CD14-positive monocyte (primary cell): ENCODE measurements at regions not wholly inside any gene's neighbourhood (a gene's known extent, or its start where the extent isn't known, plus 50 kb on each side); places are given as distances from the start of the nearest gene placed in this dataset.

Source experiments
- DNase-seq, 3 donors: peaks; one replicate each; pipeline ENCODE4 v3.0.0-alpha.2; 2011 to 2022
- H2AFZ ChIP-seq: 2 replicates; pipeline ENCODE4 v1.6.0; 2012; ENCODE audit warnings: mild to moderate bottlenecking, low read depth, low read length, inconsistent platforms; ENCODE audit not compliant: insufficient read depth, poor library complexity, severe bottlenecking
- H3K27ac ChIP-seq, 2 donors: 1 replicate in 1 of 2; 2 replicates in 1 of 2; pipeline ENCODE4 v1.5.1; 2012 to 2013; ENCODE audit warnings: low read length in 2 of 2, control low read depth in 1 of 2, inconsistent platforms in 1 of 2, low read depth in 1 of 2, mild to moderate bottlenecking in 1 of 2
- H3K27me3 ChIP-seq, 2 donors: one replicate each; pipeline versions ENCODE4 v1.6.0 to v1.6.1; 2011 to 2013; ENCODE audit warnings: low read length in 2 of 2; ENCODE audit not compliant: control insufficient read depth in 2 of 2, insufficient read depth in 2 of 2
- H3K36me3 ChIP-seq, 2 donors: replicated peaks in 1 of 2; 1 replicate in 1 of 2; 2 replicates in 1 of 2; pipeline versions ENCODE4 v1.5.1 to v1.6.1; 2012 to 2013; ENCODE audit warnings: low read length in 2 of 2, control low read depth in 1 of 2, inconsistent platforms in 1 of 2, mild to moderate bottlenecking in 1 of 2; ENCODE audit not compliant: insufficient read depth in 2 of 2, control insufficient read depth in 1 of 2
- H3K4me1 ChIP-seq, 2 donors: 1 replicate in 1 of 2; 2 replicates in 1 of 2; pipeline versions ENCODE4 v1.5.1 to v1.6.1; 2012 to 2013; ENCODE audit warnings: low read length in 2 of 2, control low read depth in 1 of 2, inconsistent platforms in 1 of 2, mild to moderate bottlenecking in 1 of 2, moderate library complexity in 1 of 2; ENCODE audit not compliant: insufficient read depth in 2 of 2, control insufficient read depth in 1 of 2
- H3K4me2 ChIP-seq: replicated peaks from 2 replicates; pipeline ENCODE3; 2012; ENCODE audit warnings: low read length, moderate library complexity, mild to moderate bottlenecking; ENCODE audit not compliant: poor library complexity, severe bottlenecking; ENCODE audit errors: extremely low read depth
- H3K4me3 ChIP-seq, 3 experiments: fragments of 200-600 bp in 1 of 3; sonication (generic) in 1 of 3; replicated peaks in 1 of 3; 1 replicate in 2 of 3; 2 replicates in 1 of 3; pipeline ENCODE4 v1.5.1; 2011 to 2013; ENCODE audit warnings: low read length in 3 of 3, mild to moderate bottlenecking in 3 of 3, control low read depth in 2 of 3, low read depth in 2 of 3, inconsistent platforms in 1 of 3, moderate library complexity in 1 of 3
- H3K79me2 ChIP-seq: 2 replicates; pipeline ENCODE4 v1.6.0; 2012; ENCODE audit warnings: mild to moderate bottlenecking, control low read depth, inconsistent platforms, low read length, moderate library complexity; ENCODE audit not compliant: insufficient read depth
- H3K9ac ChIP-seq: 2 replicates; pipeline ENCODE4 v1.6.0; 2017; ENCODE audit warnings: low read length, mild to moderate bottlenecking; ENCODE audit not compliant: insufficient read depth, poor library complexity, severe bottlenecking
- H3K9me3 ChIP-seq, 2 donors: replicated peaks in 1 of 2; 1 replicate in 1 of 2; 2 replicates in 1 of 2; pipeline versions ENCODE4 v1.5.1 to v1.6.1; 2012 to 2013; ENCODE audit warnings: low read length in 2 of 2, control low read depth in 1 of 2; ENCODE audit not compliant: control insufficient read depth in 1 of 2, insufficient read depth in 1 of 2
- H4K20me1 ChIP-seq: 2 replicates; pipeline ENCODE4 v1.6.0; 2012; ENCODE audit warnings: mild to moderate bottlenecking, low read length, control low read depth, moderate library complexity; ENCODE audit not compliant: insufficient read depth
- H3K27ac Mint-ChIP-seq, 7 donors: one replicate each; pipeline ENCODE4 v1.8.0; 2020; ENCODE audit warnings: mild to moderate bottlenecking in 7 of 7, mixed read lengths in 7 of 7, moderate library complexity in 6 of 7, inconsistent platforms in 2 of 7
- H3K27me3 Mint-ChIP-seq, 3 donors: one replicate each; pipeline ENCODE4 v1.8.0; 2021 to 2022; ENCODE audit warnings: low read depth in 3 of 3, mild to moderate bottlenecking in 3 of 3, mixed read lengths in 3 of 3, moderate library complexity in 3 of 3, inconsistent platforms in 1 of 3
- H3K36me3 Mint-ChIP-seq, 2 donors: one replicate each; pipeline ENCODE4 v1.8.0; 2020; ENCODE audit warnings: mixed read lengths in 2 of 2, inconsistent platforms in 1 of 2, mild to moderate bottlenecking in 1 of 2
- H3K4me1 Mint-ChIP-seq: one replicate; pipeline ENCODE4 v1.8.0; 2020; ENCODE audit warnings: mild to moderate bottlenecking, mixed read lengths
- H3K4me3 Mint-ChIP-seq, 2 donors: one replicate each; pipeline ENCODE4 v1.8.0; 2020; ENCODE audit warnings: mild to moderate bottlenecking in 2 of 2, mixed read lengths in 2 of 2, moderate library complexity in 1 of 2
- H3K9me3 Mint-ChIP-seq, 7 donors: one replicate each; pipeline ENCODE4 v1.8.0; 2020 to 2022; ENCODE audit warnings: mixed read lengths in 7 of 7, mild to moderate bottlenecking in 6 of 7, moderate library complexity in 6 of 7, inconsistent platforms in 2 of 7
- WGBS: methylation state at CpG from one replicate; pipeline ENCODE4 v1.1.5; 2013; ENCODE audit warnings: missing lambda C conversion rate; ENCODE audit not compliant: insufficient coverage; 5-methylcytosine and 5-hydroxymethylcytosine counted together
- intact Hi-C, 2 donors: fragments of 100-400 bp; cut with micrococcal nuclease; formaldehyde crosslinking; loops; one replicate each; pipeline versions ENCODE4 v1.15.0 to v1.15.1; 2023
- TF ChIP-seq, protein P1 (sequence below): fragments of 200-600 bp; IDR thresholded peaks from one replicate; pipeline ENCODE4 v1.8.0; 2022; ENCODE audit warnings: antibody characterized with exemption, mild to moderate bottlenecking

DNA sequence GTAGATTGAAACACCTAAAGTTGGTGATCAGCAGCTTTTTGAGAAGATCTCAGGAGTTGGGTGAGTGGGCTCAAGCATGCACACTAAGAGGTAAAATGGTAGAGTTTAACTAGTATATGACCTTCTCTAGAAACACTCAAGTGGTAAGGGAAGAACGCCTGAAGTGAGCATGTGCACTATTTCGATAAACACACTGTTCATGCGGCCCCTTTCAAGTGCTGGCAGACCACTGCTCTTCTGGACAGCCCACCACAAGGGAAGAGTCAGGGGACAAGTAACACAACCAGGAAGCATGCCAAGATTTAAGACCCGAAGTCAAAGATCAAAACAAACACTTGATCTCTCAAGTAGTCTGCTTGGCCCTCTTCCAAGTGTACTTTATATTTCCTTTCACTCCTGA lies 519.5 kb upstream of the ZWINT start:
- H3K4me3 ChIP-seq, result no peak overlapping the region
- Mint-ChIP-seq H3K4me3 (no peak overlapping the region), H3K27ac (no peak overlapping the region), H3K27me3 (no peaks in the 10 kb centered on the region), H3K4me1 (no peaks in the 10 kb centered on the region), H3K36me3 (no peaks in the 10 kb centered on the region), H3K9me3 (peaks cover 0 to 3% (median 0%) of the 10 kb centered on the region in 7 donors)
- H3K9me3 ChIP-seq, result peaks cover 0 to 3% of the 10 kb centered on the region in 2 donors
- no peaks in the 10 kb centered on the region for H4K20me1 ChIP-seq
- intact Hi-C loops, result no loop called here
- H3K79me2 ChIP-seq, result no peaks in the 10 kb centered on the region
- no peaks in the 10 kb centered on the region for H3K4me1 ChIP-seq
- no peak overlapping the region for H3K4me2 ChIP-seq
- TF ChIP-seq, protein P1, sequence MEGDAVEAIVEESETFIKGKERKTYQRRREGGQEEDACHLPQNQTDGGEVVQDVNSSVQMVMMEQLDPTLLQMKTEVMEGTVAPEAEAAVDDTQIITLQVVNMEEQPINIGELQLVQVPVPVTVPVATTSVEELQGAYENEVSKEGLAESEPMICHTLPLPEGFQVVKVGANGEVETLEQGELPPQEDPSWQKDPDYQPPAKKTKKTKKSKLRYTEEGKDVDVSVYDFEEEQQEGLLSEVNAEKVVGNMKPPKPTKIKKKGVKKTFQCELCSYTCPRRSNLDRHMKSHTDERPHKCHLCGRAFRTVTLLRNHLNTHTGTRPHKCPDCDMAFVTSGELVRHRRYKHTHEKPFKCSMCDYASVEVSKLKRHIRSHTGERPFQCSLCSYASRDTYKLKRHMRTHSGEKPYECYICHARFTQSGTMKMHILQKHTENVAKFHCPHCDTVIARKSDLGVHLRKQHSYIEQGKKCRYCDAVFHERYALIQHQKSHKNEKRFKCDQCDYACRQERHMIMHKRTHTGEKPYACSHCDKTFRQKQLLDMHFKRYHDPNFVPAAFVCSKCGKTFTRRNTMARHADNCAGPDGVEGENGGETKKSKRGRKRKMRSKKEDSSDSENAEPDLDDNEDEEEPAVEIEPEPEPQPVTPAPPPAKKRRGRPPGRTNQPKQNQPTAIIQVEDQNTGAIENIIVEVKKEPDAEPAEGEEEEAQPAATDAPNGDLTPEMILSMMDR, result no peak
- no peak overlapping the region for H3K27ac ChIP-seq
- H3K36me3 ChIP-seq, result no peaks in the 10 kb centered on the region
- DNase-seq, result no peak
- H3K27me3 ChIP-seq, result no peaks in the 10 kb centered on the region
- WGBS, result 71% methylated on average over 4 of the region's 4 CpGs
- H2AFZ ChIP-seq, result no peak overlapping the region
- no peak overlapping the region for H3K9ac ChIP-seq

DNA sequence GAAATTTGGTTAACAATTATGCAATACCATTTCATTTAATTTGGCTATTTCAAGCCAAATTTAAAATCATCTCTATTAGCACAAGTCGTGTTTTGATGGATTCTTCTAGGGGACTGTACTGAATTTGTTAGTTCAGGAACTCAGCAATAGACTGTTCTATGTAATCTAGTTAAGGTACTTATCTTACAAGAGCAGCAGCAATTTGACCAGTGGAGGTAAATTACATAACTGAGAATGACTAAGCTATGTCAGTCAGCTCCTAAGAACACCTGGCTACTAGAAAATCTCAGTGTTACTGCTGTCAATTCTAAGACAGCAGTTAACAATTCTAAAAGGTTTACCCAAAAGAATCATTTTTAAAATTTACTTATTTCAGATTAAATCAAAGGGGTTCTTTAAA lies 513.9 kb upstream of the ZWINT start:
- peaks cover 0 to 3% of the 10 kb centered on the region in 2 donors for H3K9me3 ChIP-seq
- no CpG with 5 or more reads among the region's 1 CpG for WGBS

More for the DNA sequence above, 513.9 kb upstream of the ZWINT start:
- intact Hi-C loops, result no loop called here
- Mint-ChIP-seq H3K4me3 (no peak overlapping the region), H3K27me3 (peaks cover 0 to 2% (median 0%) of the 10 kb centered on the region in 3 donors), H3K36me3 (no peaks in the 10 kb centered on the region), H3K27ac (no peak overlapping the region), H3K4me1 (no peaks in the 10 kb centered on the region), H3K9me3 (peaks cover 0 to 3% (median 2%) of the 10 kb centered on the region in 7 donors)
- Histone ChIP-seq H2AFZ (no peak overlapping the region), H3K4me1 (no peaks in the 10 kb centered on the region), H4K20me1 (no peaks in the 10 kb centered on the region), H3K9ac (no peak overlapping the region), H3K4me2 (no peak overlapping the region), H3K4me3 (no peak overlapping the region), H3K27ac (no peak overlapping the region), H3K79me2 (no peaks in the 10 kb centered on the region), H3K27me3 (no peaks in the 10 kb centered on the region), H3K36me3 (no peaks in the 10 kb centered on the region)
- DNase-seq, result no peak
- TF ChIP-seq, protein P1, result no peak
